ENCODE measurements at regions not wholly inside any gene's neighbourhood (a gene's known extent, or its start where the extent isn't known, plus 50 kb on each side); places are given as distances from the start of the nearest gene placed in this dataset.
"Not testable (repeated sequence)": the region's sequence is repeated elsewhere in the genome, so short reads cannot be mapped to it uniquely, and the experiment has no call there.

DNA sequence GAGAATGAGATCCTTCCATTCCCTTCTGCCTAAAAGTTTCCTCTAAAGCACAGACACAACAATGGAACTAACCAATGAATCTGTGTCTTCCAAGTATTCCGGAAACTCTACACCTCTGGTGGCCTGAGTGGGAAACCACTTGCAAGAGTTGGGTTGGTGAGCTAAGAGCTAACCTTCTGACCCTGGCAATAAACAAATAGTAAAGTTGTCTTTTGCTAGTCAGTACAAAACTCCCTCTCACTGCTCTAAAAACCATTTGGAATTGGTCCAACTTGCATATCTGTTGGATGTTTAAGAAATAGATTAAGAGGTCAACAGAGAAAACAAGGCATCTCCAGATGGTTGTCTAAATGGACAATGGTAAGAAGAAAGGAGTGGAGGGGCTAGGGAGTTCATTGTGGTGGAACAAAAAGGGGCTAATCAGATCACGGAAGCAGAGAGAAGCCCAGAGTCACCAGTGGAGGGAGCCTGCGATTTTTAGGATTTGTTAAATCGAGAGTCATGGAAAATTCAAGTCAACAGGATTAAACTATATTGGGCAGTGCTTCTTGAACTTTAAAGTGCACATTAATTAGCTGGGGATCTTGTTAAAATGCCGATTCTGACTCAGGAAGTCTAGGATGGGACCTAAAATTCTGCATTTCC, 192.3 kb downstream of the EVX1 start:
- Histone ChIP-seq H3K27me3 (ENCODE audit: insufficient read depth, low read depth) (no peaks in the 10 kb centered on the region), H3K4me1 (ENCODE audit: low read depth, poor library complexity, severe bottlenecking) (peaks cover 4% of the 10 kb centered on the region), H4K20me1 (ENCODE audit: insufficient read depth) (no peaks in the 10 kb centered on the region), H3K79me2 (ENCODE audit: insufficient read depth, low read depth) (no peaks in the 10 kb centered on the region), H3K9ac (no peak overlapping the region), H3K4me3 (IDR thresholded peaks at IDR 0.05; ENCODE audit: insufficient read depth, low read depth, low read length) (no peak overlapping the region), H3K27ac (no peak overlapping the region), H3K4me2 (no peak overlapping the region), H3K36me3 (ENCODE audit: insufficient read depth) (no peaks in the 10 kb centered on the region), H2AFZ (ENCODE audit: low read depth) (no peak overlapping the region)
- TF ChIP-seq, protein P1, sequence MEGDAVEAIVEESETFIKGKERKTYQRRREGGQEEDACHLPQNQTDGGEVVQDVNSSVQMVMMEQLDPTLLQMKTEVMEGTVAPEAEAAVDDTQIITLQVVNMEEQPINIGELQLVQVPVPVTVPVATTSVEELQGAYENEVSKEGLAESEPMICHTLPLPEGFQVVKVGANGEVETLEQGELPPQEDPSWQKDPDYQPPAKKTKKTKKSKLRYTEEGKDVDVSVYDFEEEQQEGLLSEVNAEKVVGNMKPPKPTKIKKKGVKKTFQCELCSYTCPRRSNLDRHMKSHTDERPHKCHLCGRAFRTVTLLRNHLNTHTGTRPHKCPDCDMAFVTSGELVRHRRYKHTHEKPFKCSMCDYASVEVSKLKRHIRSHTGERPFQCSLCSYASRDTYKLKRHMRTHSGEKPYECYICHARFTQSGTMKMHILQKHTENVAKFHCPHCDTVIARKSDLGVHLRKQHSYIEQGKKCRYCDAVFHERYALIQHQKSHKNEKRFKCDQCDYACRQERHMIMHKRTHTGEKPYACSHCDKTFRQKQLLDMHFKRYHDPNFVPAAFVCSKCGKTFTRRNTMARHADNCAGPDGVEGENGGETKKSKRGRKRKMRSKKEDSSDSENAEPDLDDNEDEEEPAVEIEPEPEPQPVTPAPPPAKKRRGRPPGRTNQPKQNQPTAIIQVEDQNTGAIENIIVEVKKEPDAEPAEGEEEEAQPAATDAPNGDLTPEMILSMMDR (conservative IDR thresholded peaks at IDR 0.05; ENCODE audit: low read depth, low read length), result no peak

DNA sequence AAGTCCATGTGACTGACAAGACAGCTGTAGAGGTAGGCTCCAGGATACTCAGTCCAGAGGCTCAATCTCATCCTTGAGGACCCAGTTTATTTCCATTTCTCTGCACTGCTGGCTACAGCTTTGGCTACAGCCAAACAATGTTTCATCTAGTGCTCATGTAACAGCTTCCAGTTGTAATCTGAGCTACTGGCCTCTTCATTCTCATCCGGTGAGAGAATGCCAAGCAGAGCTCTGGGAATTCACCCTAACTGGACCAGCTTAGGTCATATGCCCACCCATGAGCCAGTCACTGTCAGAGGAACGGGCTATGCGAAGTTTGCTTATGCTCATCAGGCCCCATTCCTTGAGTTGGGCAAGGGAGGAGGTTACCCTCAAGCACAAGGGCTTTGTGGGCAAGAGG, 192.9 kb downstream of the EVX1 start:
- H2AFZ ChIP-seq (ENCODE audit: low read depth), result no peak overlapping the region
- TF ChIP-seq, protein P1 (conservative IDR thresholded peaks at IDR 0.05; ENCODE audit: low read depth, low read length), result no peak

DNA sequence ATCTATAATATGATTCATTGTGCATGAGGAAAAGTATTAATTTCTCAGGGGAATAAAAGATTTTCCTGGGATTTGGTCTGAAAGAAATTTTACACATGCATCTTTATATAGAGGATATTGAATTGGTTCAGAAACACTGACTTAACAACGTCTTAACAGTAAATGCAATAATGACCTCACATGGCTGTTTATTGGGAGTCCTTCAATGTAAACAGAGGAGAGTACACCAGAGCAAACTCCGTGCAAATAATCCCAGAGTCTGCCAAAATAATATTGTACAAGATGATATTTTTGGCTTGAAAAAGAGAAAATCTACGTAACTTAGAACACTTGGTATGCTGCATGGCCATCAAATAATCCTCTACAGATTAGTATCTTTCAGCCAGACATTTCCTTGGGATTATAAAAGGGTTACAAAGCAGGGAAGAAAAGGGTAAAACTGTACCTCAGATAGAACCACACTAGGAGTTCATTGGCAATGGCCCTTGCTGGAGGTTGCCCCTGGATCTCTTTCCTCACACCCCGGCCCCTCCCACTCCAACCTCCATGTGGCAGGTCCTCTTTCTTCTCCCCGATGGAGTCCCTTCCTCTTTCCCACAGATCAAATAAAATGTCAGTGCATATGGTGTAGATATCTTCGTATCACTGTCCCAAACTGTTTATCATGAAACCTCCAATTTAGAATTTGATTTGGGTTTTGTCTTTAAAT, 196.4 kb downstream of the EVX1 start:
- no peaks in the 10 kb centered on the region for H3K27me3 ChIP-seq (ENCODE audit: insufficient read depth, low read depth)
- no peaks in the 10 kb centered on the region for H3K36me3 ChIP-seq (ENCODE audit: insufficient read depth)
- TF ChIP-seq, protein P1 (conservative IDR thresholded peaks at IDR 0.05; ENCODE audit: low read depth, low read length), result no peak
- no peaks in the 10 kb centered on the region for H3K4me1 ChIP-seq (ENCODE audit: low read depth, poor library complexity, severe bottlenecking)
- H3K79me2 ChIP-seq (ENCODE audit: insufficient read depth, low read depth), result no peaks in the 10 kb centered on the region
- H3K4me2 ChIP-seq, result no peak overlapping the region
- no peak overlapping the region for H2AFZ ChIP-seq (ENCODE audit: low read depth)
- H3K9ac ChIP-seq, result no peak overlapping the region
- H4K20me1 ChIP-seq (ENCODE audit: insufficient read depth), result no peaks in the 10 kb centered on the region
- H3K27ac ChIP-seq, result no peak overlapping the region
- no peak overlapping the region for H3K4me3 ChIP-seq (IDR thresholded peaks at IDR 0.05; ENCODE audit: insufficient read depth, low read depth, low read length)

More for the DNA sequence above, 192.9 kb downstream of the EVX1 start:
- Histone ChIP-seq H3K79me2 (ENCODE audit: insufficient read depth, low read depth) (no peaks in the 10 kb centered on the region), H3K4me3 (IDR thresholded peaks at IDR 0.05; ENCODE audit: insufficient read depth, low read depth, low read length) (no peak overlapping the region), H3K27me3 (ENCODE audit: insufficient read depth, low read depth) (no peaks in the 10 kb centered on the region), H3K4me1 (ENCODE audit: low read depth, poor library complexity, severe bottlenecking) (no peaks in the 10 kb centered on the region), H3K4me2 (no peak overlapping the region), H3K36me3 (ENCODE audit: insufficient read depth) (no peaks in the 10 kb centered on the region), H3K9ac (no peak overlapping the region), H4K20me1 (ENCODE audit: insufficient read depth) (no peaks in the 10 kb centered on the region), H3K27ac (no peak overlapping the region)

DNA sequence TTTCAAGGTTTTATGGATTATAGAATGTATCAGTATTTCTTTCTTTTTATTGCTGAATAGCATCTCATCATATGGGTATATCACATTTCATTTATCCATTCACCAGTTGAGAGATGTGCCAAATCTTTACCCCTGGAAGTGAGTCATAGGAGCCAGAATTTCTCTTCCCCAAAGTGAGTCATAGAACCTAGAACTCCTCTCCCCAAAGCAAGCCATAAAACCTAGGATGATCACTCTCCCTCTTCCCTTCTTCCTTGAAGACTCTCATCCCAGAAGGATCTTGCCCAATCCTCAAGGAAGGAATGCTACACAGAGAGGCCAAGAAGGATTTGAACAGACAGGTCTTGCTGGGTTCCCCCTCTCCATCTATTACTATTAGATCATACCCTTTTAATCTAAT, 199.9 kb downstream of the EVX1 start:
- no peaks in the 10 kb centered on the region for H3K4me1 ChIP-seq (ENCODE audit: low read depth, poor library complexity, severe bottlenecking)
- TF ChIP-seq, protein P1 (conservative IDR thresholded peaks at IDR 0.05; ENCODE audit: low read depth, low read length), result no peak
- no peak overlapping the region for H2AFZ ChIP-seq (ENCODE audit: low read depth)
- no peaks in the 10 kb centered on the region for H3K36me3 ChIP-seq (ENCODE audit: insufficient read depth)
- no peaks in the 10 kb centered on the region for H3K79me2 ChIP-seq (ENCODE audit: insufficient read depth, low read depth)
- no peak overlapping the region for H3K27ac ChIP-seq
- H3K27me3 ChIP-seq (ENCODE audit: insufficient read depth, low read depth), result no peaks in the 10 kb centered on the region
- H4K20me1 ChIP-seq (ENCODE audit: insufficient read depth), result no peaks in the 10 kb centered on the region
- no peak overlapping the region for H3K9ac ChIP-seq
- H3K4me2 ChIP-seq, result no peak overlapping the region
- H3K4me3 ChIP-seq (IDR thresholded peaks at IDR 0.05; ENCODE audit: insufficient read depth, low read depth, low read length), result no peak overlapping the region

DNA sequence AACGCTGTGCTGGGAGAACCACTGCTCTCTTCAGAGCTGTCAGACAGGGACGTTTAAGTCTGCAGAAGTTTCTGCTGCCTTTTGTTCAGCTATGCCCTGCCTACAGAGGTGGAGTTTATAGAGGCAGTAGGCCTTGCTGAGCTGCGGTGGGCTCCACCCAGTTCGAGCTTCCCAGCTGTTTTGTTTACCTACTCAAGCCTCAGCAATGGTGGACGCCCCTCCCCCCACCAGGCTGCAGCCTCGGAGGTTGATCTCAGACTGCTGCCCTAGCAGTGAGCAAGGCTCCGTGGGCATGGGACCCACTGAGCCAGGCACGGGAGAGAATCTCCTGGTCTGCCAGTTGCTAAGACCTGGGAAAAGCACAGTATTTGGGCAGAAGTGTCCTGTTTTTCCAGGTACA, 206.4 kb downstream of the EVX1 start:
- not testable (repeated sequence) for H3K27ac ChIP-seq

More for the DNA sequence above, 206.4 kb downstream of the EVX1 start:
- H3K36me3 ChIP-seq (ENCODE audit: insufficient read depth); H2AFZ ChIP-seq (ENCODE audit: low read depth); H3K27me3 ChIP-seq (ENCODE audit: insufficient read depth, low read depth); H3K4me2 ChIP-seq; H3K4me1 ChIP-seq (ENCODE audit: low read depth, poor library complexity, severe bottlenecking); H4K20me1 ChIP-seq (ENCODE audit: insufficient read depth); H3K9ac ChIP-seq; H3K4me3 ChIP-seq (IDR thresholded peaks at IDR 0.05; ENCODE audit: insufficient read depth, low read depth, low read length); H3K79me2 ChIP-seq (ENCODE audit: insufficient read depth, low read depth): not testable (repeated sequence)
